H1 (cell line): ENCODE measurements at regions not wholly inside any gene's neighbourhood (a gene's known extent, or its start where the extent isn't known, plus 50 kb on each side); places are given as distances from the start of the nearest gene placed in this dataset.

Experiments
- CTCF ChIA-PET: fragments of 300-600 bp; sonication (Branson Sonifier 250); formaldehyde crosslinking; loops from one replicate; lab custom pipeline; 2021; ENCODE audit not compliant: partially characterized antibody; lab: Charles Lee
- POLR2A ChIA-PET: fragments of 300-600 bp; sonication (Branson Sonifier 250); formaldehyde crosslinking; loops from one replicate; lab custom pipeline; 2021; ENCODE audit warnings: inconsistent platforms; ENCODE audit not compliant: partially characterized antibody; lab: Charles Lee
- DNase-seq, 2 experiments: peaks; one replicate each; pipeline versions ENCODE4 v3.0.0 to v3.0.0-alpha.2; 2010 to 2022; ENCODE audit warnings: low spot score in 2 of 2, low read depth in 1 of 2, mixed read lengths in 1 of 2
- FAIRE-seq: peaks from 2 replicates; lab custom pipeline; 2011; peaks lifted over from hg19 to GRCh38; lab: Jason Lieb, UNC
- H2AFZ ChIP-seq: 2 replicates; pipeline ENCODE4 v1.8.1; 2012; ENCODE audit warnings: low read length, inconsistent platforms
- H2AK5ac ChIP-seq: 2 replicates; pipeline ENCODE4 v1.6.1; 2013; ENCODE audit warnings: low read depth, low read length
- H2BK120ac ChIP-seq: replicated peaks from 2 replicates; pipeline ENCODE3; 2013; ENCODE audit warnings: low read depth, low read length, inconsistent platforms
- H2BK12ac ChIP-seq: 2 replicates; pipeline ENCODE4 v1.6.1; 2013; ENCODE audit warnings: low read depth, low read length
- H2BK15ac ChIP-seq: 2 replicates; pipeline ENCODE4 v1.6.1; 2013; ENCODE audit warnings: low read length
- H2BK20ac ChIP-seq: 2 replicates; pipeline ENCODE4 v1.6.1; 2013; ENCODE audit warnings: low read length
- H2BK5ac ChIP-seq: 2 replicates; pipeline ENCODE4 v1.6.1; 2013; ENCODE audit warnings: low read depth, low read length
- H3K14ac ChIP-seq: 2 replicates; pipeline ENCODE4 v1.6.1; 2013; ENCODE audit warnings: inconsistent platforms; ENCODE audit not compliant: insufficient read length
- H3K18ac ChIP-seq: 2 replicates; pipeline ENCODE4 v1.6.1; 2013; ENCODE audit warnings: low read length; ENCODE audit errors: extremely low read depth
- H3K23ac ChIP-seq: 2 replicates; pipeline ENCODE4 v1.6.1; 2013; ENCODE audit warnings: inconsistent platforms; ENCODE audit not compliant: insufficient read length
- H3K23me2 ChIP-seq: 2 replicates; pipeline ENCODE4 v1.6.1; 2013; ENCODE audit warnings: low read depth, low read length
- H3K27ac ChIP-seq: 2 replicates; pipeline ENCODE4 v1.6.1; 2011; ENCODE audit warnings: low read depth, low read length, inconsistent platforms
- H3K27me3 ChIP-seq, 4 experiments: replicated peaks in 1 of 4; 1 replicate in 1 of 4; 2 replicates in 3 of 4; pipeline versions ENCODE4 v1.6.1 to v1.8.1; 2011 to 2013; ENCODE audit warnings: low read length in 3 of 4, mild to moderate bottlenecking in 3 of 4, inconsistent platforms in 2 of 4, mixed read lengths in 2 of 4, moderate library complexity in 1 of 4; ENCODE audit not compliant: control insufficient read depth in 3 of 4, insufficient read depth in 3 of 4; ENCODE audit errors: extremely low read depth in 1 of 4
- H3K36me3 ChIP-seq, 4 experiments: 2 replicates each; pipeline versions ENCODE4 v1.6.1 to v1.8.1; 2011 to 2013; ENCODE audit warnings: mild to moderate bottlenecking in 4 of 4, low read length in 3 of 4, moderate library complexity in 2 of 4, control low read depth in 1 of 4, inconsistent platforms in 1 of 4; ENCODE audit not compliant: insufficient read depth in 4 of 4, control insufficient read depth in 2 of 4
- H3K4ac ChIP-seq: replicated peaks from 2 replicates; pipeline ENCODE3; 2013; ENCODE audit warnings: low read length, low read depth, mixed read lengths, inconsistent platforms; ENCODE audit not compliant: insufficient read length
- H3K4me1 ChIP-seq, 4 experiments: replicated peaks in 1 of 4; 1 replicate in 1 of 4; 2 replicates in 3 of 4; pipeline versions ENCODE4 v1.6.1 to v1.8.1; 2011 to 2013; ENCODE audit warnings: low read length in 3 of 4, inconsistent platforms in 2 of 4, mixed read lengths in 1 of 4; ENCODE audit not compliant: insufficient read depth in 4 of 4, control insufficient read depth in 3 of 4
- H3K4me2 ChIP-seq, 2 experiments: 2 replicates each; pipeline versions ENCODE4 v1.6.1 to v1.8.1; 2011 to 2013; ENCODE audit warnings: low read depth in 2 of 2, low read length in 2 of 2, control low read depth in 1 of 2, inconsistent platforms in 1 of 2, mild to moderate bottlenecking in 1 of 2; ENCODE audit not compliant: insufficient read depth in 1 of 2
- H3K4me3 ChIP-seq, 4 experiments: fragments of 200-600, 300-600 bp in 1 of 4; sonication (generic), shearing (Covaris generic), sonication (Bioruptor Twin) in 1 of 4; 2 replicates each; pipeline versions ENCODE4 v1.5.1 to v1.8.1; 2011 to 2016; ENCODE audit warnings: low read length in 4 of 4, low read depth in 3 of 4, control low read depth in 2 of 4, inconsistent platforms in 2 of 4, mild to moderate bottlenecking in 2 of 4, mixed read lengths in 1 of 4, moderate library complexity in 1 of 4; ENCODE audit not compliant: insufficient read depth in 2 of 4; ENCODE audit errors: extremely low read depth in 1 of 4
- H3K56ac ChIP-seq: replicated peaks from 2 replicates; pipeline ENCODE3; 2013; ENCODE audit warnings: low read depth, mild to moderate bottlenecking, mixed read lengths, low read length, inconsistent platforms; ENCODE audit not compliant: insufficient read length
- H3K79me1 ChIP-seq: 2 replicates; pipeline ENCODE4 v1.6.1; 2013; ENCODE audit warnings: low read depth, low read length, control low read depth
- H3K79me2 ChIP-seq, 2 experiments: 2 replicates each; pipeline versions ENCODE4 v1.6.1 to v1.8.1; 2012 to 2013; ENCODE audit warnings: low read length in 2 of 2, mild to moderate bottlenecking in 2 of 2, inconsistent platforms in 1 of 2; ENCODE audit not compliant: insufficient read depth in 2 of 2, control insufficient read depth in 1 of 2
- H3K9ac ChIP-seq, 4 experiments: replicated peaks in 1 of 4; 1 replicate in 1 of 4; 2 replicates in 3 of 4; pipeline versions ENCODE4 v1.6.1 to v1.8.1; 2011 to 2013; ENCODE audit warnings: low read depth in 3 of 4, low read length in 3 of 4, control low read depth in 2 of 4, mild to moderate bottlenecking in 2 of 4, moderate library complexity in 2 of 4, inconsistent platforms in 1 of 4; ENCODE audit errors: extremely low read depth in 1 of 4
- H3K9me3 ChIP-seq, 2 experiments: 2 replicates each; pipeline versions ENCODE4 v1.6.1 to v1.8.1; 2012 to 2013; ENCODE audit warnings: mild to moderate bottlenecking in 2 of 2, moderate library complexity in 2 of 2, control low read depth in 1 of 2, inconsistent platforms in 1 of 2, low read depth in 1 of 2, low read length in 1 of 2, mixed read lengths in 1 of 2; ENCODE audit not compliant: insufficient read depth in 2 of 2
- H4K20me1 ChIP-seq, 2 experiments: replicated peaks in 1 of 2; 2 replicates each; pipeline versions ENCODE3 to v1.8.1; 2011 to 2013; ENCODE audit warnings: inconsistent platforms in 2 of 2, low read length in 2 of 2, mild to moderate bottlenecking in 1 of 2; ENCODE audit not compliant: insufficient read depth in 2 of 2, control insufficient read depth in 1 of 2
- H4K5ac ChIP-seq: 2 replicates; pipeline ENCODE4 v1.6.1; 2013; ENCODE audit warnings: low read length, low read depth, mixed read lengths, inconsistent platforms; ENCODE audit not compliant: insufficient read length
- H4K8ac ChIP-seq: 2 replicates; pipeline ENCODE4 v1.8.0; 2013; ENCODE audit warnings: mild to moderate bottlenecking, moderate library complexity, low read length, inconsistent platforms; ENCODE audit not compliant: insufficient read depth; ENCODE audit errors: extremely low read depth
- H4K91ac ChIP-seq: replicated peaks from 2 replicates; pipeline ENCODE3; 2013; ENCODE audit warnings: low read length, mixed read lengths, inconsistent platforms; ENCODE audit not compliant: insufficient read length
- BRCA1 ChIP-seq: IDR thresholded peaks from 2 replicates; pipeline ENCODE4 v1.6.1; 2012; ENCODE audit warnings: low read depth, low read length, improper control_type of control experiment
- EP300 ChIP-seq, 2 experiments: IDR thresholded peaks; 1 replicate in 1 of 2; 2 replicates in 1 of 2; pipeline ENCODE4 v1.6.1; 2011 to 2012; ENCODE audit warnings: low read depth in 2 of 2, low read length in 2 of 2, mild to moderate bottlenecking in 2 of 2, borderline replicate concordance in 1 of 2, inconsistent platforms in 1 of 2, moderate library complexity in 1 of 2
- FOSL1 ChIP-seq: IDR thresholded peaks from 2 replicates; pipeline ENCODE4 v1.6.1; 2011; ENCODE audit warnings: mild to moderate bottlenecking, low read depth, low read length, moderate library complexity; ENCODE audit not compliant: insufficient read depth
- HDAC6 ChIP-seq: IDR thresholded peaks from one replicate; pipeline ENCODE4 v1.7.1; 2012; ENCODE audit warnings: low read depth, mild to moderate bottlenecking, inconsistent platforms, low read length, moderate library complexity
- KDM1A ChIP-seq: fragments of 200-600, 300-600 bp; sonication (generic); IDR thresholded peaks from 2 replicates; pipeline ENCODE4 v1.7.1; 2016; ENCODE audit warnings: mild to moderate bottlenecking, low read length, borderline replicate concordance
- KDM5A ChIP-seq: fragments of 200-600 bp; IDR thresholded peaks from 2 replicates; pipeline ENCODE4 v1.7.1; 2012; ENCODE audit warnings: mild to moderate bottlenecking, low read length, inconsistent platforms, mixed read lengths
- PHF8 ChIP-seq: fragments of 200-600 bp; sonication (generic); conservative IDR thresholded peaks from 2 replicates; pipeline ENCODE4 v1.7.1; 2012; ENCODE audit warnings: low read depth, mild to moderate bottlenecking, inconsistent platforms, low read length, moderate library complexity
- POLR2A ChIP-seq, 2 experiments: IDR thresholded peaks; 1 replicate in 1 of 2; 2 replicates in 1 of 2; pipeline ENCODE4 v1.6.1; 2011; ENCODE audit warnings: low read depth in 2 of 2, low read length in 2 of 2, mild to moderate bottlenecking in 2 of 2; ENCODE audit errors: control extremely low read depth in 1 of 2
- RFX5 ChIP-seq: IDR thresholded peaks from 2 replicates; pipeline ENCODE4 v1.6.1; 2011; ENCODE audit warnings: low read depth, low read length, improper control_type of control experiment, borderline replicate concordance
- SAP30 ChIP-seq: fragments of 300-600 bp; sonication (generic); IDR thresholded peaks from 2 replicates; pipeline ENCODE4 v1.7.1; 2012; ENCODE audit warnings: low read length, moderate library complexity, mild to moderate bottlenecking, inconsistent platforms; ENCODE audit not compliant: insufficient read depth, insufficient replicate concordance
- SIN3A ChIP-seq, 2 experiments: IDR thresholded peaks in 1 of 2; conservative IDR thresholded peaks in 1 of 2; 2 replicates each; pipeline ENCODE4 v1.6.1; 2011 to 2012; ENCODE audit warnings: low read length in 2 of 2, improper control_type of control experiment in 1 of 2, low read depth in 1 of 2, mild to moderate bottlenecking in 1 of 2
- SIRT6 ChIP-seq: IDR thresholded peaks from one replicate; pipeline ENCODE4 v1.7.1; 2012; ENCODE audit warnings: low read length, inconsistent platforms
- SP1 ChIP-seq: IDR thresholded peaks from 2 replicates; pipeline ENCODE4 v1.6.1; 2011; ENCODE audit warnings: low read depth, low read length
- WGBS, 2 experiments: shearing (Covaris generic) in 1 of 2; methylation state at CpG; one replicate each; pipeline versions ENCODE4 v1.1.6 to v1.1.7; 2013 to 2015; ENCODE audit warnings: low lambda C conversion rate in 2 of 2, mixed read lengths in 2 of 2, inconsistent platforms in 1 of 2, low coverage in 1 of 2, missing lambda C conversion rate in 1 of 2; ENCODE audit not compliant: insufficient replicate concordance in 2 of 2, insufficient coverage in 1 of 2, insufficient read length in 1 of 2; ENCODE audit errors: extremely low coverage in 1 of 2, missing lambda C conversion rate in 1 of 2; 5-methylcytosine and 5-hydroxymethylcytosine counted together

- Histone ChIP-seq H2BK120ac (no peak overlapping the region), H4K8ac (no peak overlapping the region), H3K4me3 (no peak overlapping the region), H3K14ac (no peak overlapping the region), H3K23ac (no peak overlapping the region), H4K20me1 (no peaks in the 10 kb centered on the region), H2AFZ (no peak overlapping the region), H3K79me2 (no peaks in the 10 kb centered on the region), H3K4ac (no peak overlapping the region), H3K18ac (no peak overlapping the region), H2BK15ac (no peak overlapping the region), H3K79me1 (no peaks in the 10 kb centered on the region), H3K56ac (no peak overlapping the region), H4K5ac (no peak overlapping the region), H3K4me1 (peaks cover 0 to 6% (median 2%) of the 10 kb centered on the region in 4 experiments; a peak in 3 of 7 replicates), H3K9me3 (no peaks in the 10 kb centered on the region), H2BK5ac (no peak overlapping the region), H3K4me2 (no peak overlapping the region), H2BK12ac (no peak overlapping the region), H3K23me2 (no peaks in the 10 kb centered on the region; the same call in 1 of the 2 replicates), H2AK5ac (no peak overlapping the region), H3K27ac (no peak overlapping the region), H4K91ac (no peak overlapping the region), H3K27me3 (no peaks in the 10 kb centered on the region), H3K36me3 (no peaks in the 10 kb centered on the region), H3K9ac (no peak overlapping the region), H2BK20ac (no peak overlapping the region)
- FAIRE-seq (no peak), DNase-seq (no peak)
- ChIA-PET POLR2A (no interaction called here), CTCF (interaction anchor here (1.1 kb wide), 1 partner anchor 10 kb away, joined by 3 read pairs; no protein-coding TSS in a partner anchor)
- 89% methylated on average over 1 of the region's 1 CpG; no CpG with 5 or more reads in 1 of the 2 experiments for WGBS, 2 experiments
- TF ChIP-seq HDAC6 (no peak), KDM1A (no peak), BRCA1 (no peak), SP1 (no peak), POLR2A (IDR thresholded peaks at IDR 0.05; ENCODE audit: control extremely low read depth in 1 of 2, low read depth in 2 of 2, low read length in 2 of 2) (no peak), PHF8 (no peak), SAP30 (no peak), SIRT6 (no peak), EP300 (IDR thresholded peaks at IDR 0.05; ENCODE audit: borderline replicate concordance in 1 of 2, low read depth in 2 of 2, low read length in 2 of 2) (no peak), FOSL1 (no peak), RFX5 (no peak), KDM5A (no peak), SIN3A (conservative IDR thresholded peaks at IDR 0.05 in 1 of 2, IDR thresholded peaks at IDR 0.05 in 1 of 2; ENCODE audit: low read depth in 1 of 2, low read length in 2 of 2) (no peak)
Observed at GRCh38 chr2:66755974-66756373, 321.0 kb downstream of the MEIS1 start.
